CD1c-positive myeloid dendritic cell (primary cell): ENCODE measurements at regions not wholly inside any gene's neighbourhood (a gene's known extent, or its start where the extent isn't known, plus 50 kb on each side); places are given as distances from the start of the nearest gene placed in this dataset.
"Not testable (repeated sequence)": the region's sequence is repeated elsewhere in the genome, so short reads cannot be mapped to it uniquely, and the experiment has no call there.

ENCODE experiments used
- DNase-seq: peaks from one replicate; pipeline ENCODE4 v3.0.0-alpha.2; 2016; ENCODE audit errors: extremely low spot score

DNA sequence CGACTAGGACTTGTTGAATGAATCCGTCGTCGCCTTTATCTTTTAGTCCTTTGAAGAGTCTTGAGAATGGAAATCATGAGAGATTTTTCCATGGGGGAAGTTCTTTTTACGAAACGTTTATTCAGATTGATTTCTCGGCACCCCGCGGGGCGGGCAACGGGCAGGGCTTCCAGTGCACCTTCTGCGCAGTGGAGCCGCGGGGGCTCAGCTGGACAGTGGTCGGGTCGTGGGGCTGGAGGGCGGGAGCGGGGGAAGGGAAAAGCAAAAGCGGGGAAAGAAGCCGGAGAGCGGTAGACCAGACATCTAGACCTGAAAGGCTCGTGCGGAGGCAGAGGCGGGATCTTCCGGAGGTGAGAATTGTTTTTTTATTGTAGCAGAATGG, 103.0 kb downstream of the NBPF11 start:
- DNase-seq: peak; percentile 21

DNA sequence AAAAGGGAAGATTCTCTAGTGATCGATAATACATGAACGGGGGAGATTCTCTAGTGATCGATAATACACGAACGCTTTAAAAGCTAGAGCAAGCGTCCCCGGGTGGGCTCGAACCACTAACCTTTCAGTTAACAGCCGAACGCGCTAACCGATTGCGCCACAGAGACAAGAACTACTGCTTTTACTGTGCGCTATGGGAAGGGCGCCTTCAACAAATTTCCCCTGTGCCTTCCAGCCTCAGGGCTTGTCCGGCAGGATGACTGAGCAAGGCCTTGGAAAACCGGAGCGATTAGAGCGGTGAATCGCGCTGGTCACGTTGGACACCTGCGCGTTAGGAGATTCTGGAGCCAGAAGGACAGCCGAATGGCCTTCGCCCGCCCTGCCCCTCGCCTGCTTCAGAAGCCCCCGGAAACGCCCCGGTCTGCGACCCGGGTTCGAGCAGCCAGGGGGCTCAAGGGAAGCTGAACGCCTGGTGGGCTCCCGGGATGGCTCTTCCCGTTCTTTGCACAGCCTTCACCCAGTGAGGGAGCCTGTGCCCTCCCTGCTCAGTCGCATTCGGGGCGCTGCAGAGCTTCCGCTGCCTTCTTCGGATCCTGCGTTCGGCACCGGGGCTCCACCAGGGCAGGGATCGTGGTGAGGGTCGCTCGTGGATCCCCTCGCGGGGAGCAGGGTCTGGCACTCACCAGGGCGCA, 103.5 kb downstream of the NBPF11 start:
- DNase-seq: peak; percentile 3

DNA sequence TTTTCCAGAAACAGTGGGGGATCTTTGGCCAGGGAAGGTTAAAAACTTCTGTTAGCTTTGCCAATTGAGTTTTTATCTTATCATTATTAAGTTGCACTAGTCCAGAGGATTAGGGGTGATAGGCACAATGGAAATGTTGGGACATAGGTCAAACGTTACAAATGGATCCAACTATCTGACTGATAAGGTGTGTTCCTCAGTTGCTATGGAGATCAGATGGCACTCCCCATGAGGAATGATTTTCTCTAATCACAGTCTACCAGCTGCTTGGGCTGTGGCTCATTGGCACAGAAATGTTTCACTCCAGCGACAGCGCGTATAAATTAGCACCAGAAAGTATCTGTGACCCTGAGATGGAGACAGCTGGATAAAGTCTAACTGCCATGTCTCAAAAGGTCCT, 106.2 kb downstream of the NBPF11 start:
- not testable (repeated sequence) for DNase-seq

DNA sequence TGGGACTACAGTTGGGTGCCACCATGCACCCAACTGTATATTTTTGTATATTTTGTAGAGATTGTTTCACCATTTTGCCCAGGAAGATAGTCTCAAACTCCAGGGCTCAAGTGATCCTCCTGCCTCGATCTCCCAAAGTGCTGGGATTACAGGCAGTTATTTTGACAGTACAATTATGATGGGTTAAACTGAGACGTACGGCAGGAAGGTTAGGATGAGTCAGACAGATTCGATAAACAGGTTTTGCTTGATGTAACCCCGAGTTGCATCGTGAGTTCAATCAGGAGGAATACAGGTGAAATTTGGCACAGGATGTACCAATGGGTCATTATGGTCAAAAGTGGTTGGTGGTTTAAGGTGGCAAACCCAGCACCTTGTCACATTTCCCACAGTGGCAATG, 107.6 kb downstream of the NBPF11 start:
- not testable (repeated sequence) for DNase-seq
